DOHH2 (cell line): ENCODE measurements at regions not wholly inside any gene's neighbourhood (a gene's known extent, or its start where the extent isn't known, plus 50 kb on each side); places are given as distances from the start of the nearest gene placed in this dataset.

Experiments
- H3F3A ChIP-seq: fragments of 200-600 bp; sonication (generic), shearing (Covaris generic); 2 replicates; pipeline ENCODE4 v1.6.0; 2016; ENCODE audit warnings: antibody characterized with exemption, mild to moderate bottlenecking; ENCODE audit not compliant: control insufficient read depth, insufficient read depth
- H3K27ac ChIP-seq: fragments of 200-600 bp; sonication (generic); 2 replicates; pipeline ENCODE4 v1.5.1; 2014; ENCODE audit warnings: low read depth, mild to moderate bottlenecking, low read length, moderate library complexity
- H3K27me3 ChIP-seq: fragments of 200-600 bp; sonication (generic); 2 replicates; pipeline ENCODE4 v1.6.1; 2014; ENCODE audit warnings: mild to moderate bottlenecking, low read length, mixed read lengths; ENCODE audit not compliant: control insufficient read depth
- H3K36me3 ChIP-seq: fragments of 200-600 bp; sonication (generic); 2 replicates; pipeline ENCODE4 v1.6.1; 2014; ENCODE audit warnings: mild to moderate bottlenecking, low read length, moderate library complexity, mixed read lengths; ENCODE audit not compliant: control insufficient read depth
- H3K4me1 ChIP-seq: fragments of 200-600 bp; sonication (generic); 2 replicates; pipeline ENCODE4 v1.6.1; 2014; ENCODE audit warnings: mild to moderate bottlenecking, low read length, mixed read lengths; ENCODE audit not compliant: control insufficient read depth
- H3K4me2 ChIP-seq: fragments of 200-600 bp; sonication (generic); 2 replicates; pipeline ENCODE4 v1.6.0; 2014; ENCODE audit warnings: mild to moderate bottlenecking, low read length, moderate library complexity
- H3K4me3 ChIP-seq: fragments of 200-600 bp; sonication (generic); 2 replicates; pipeline ENCODE4 v1.5.1; 2014; ENCODE audit warnings: mild to moderate bottlenecking, low read length, mixed read lengths
- H3K79me2 ChIP-seq: fragments of 200-600 bp; sonication (generic); 2 replicates; pipeline ENCODE4 v1.6.1; 2014; ENCODE audit warnings: mild to moderate bottlenecking, low read length, mixed read lengths; ENCODE audit not compliant: control insufficient read depth
- H3K9me2 ChIP-seq: fragments of 200-600 bp; sonication (generic); replicated peaks from 2 replicates; pipeline ENCODE4 v1.6.1; 2014; ENCODE audit warnings: mild to moderate bottlenecking, low read length, mixed read lengths; ENCODE audit not compliant: control insufficient read depth
- H3K9me3 ChIP-seq: fragments of 200-600 bp; sonication (generic); 2 replicates; pipeline ENCODE4 v1.6.1; 2014; ENCODE audit warnings: antibody characterized with exemption, low read length, mixed read lengths; ENCODE audit not compliant: control insufficient read depth, insufficient read depth
- H4K20me1 ChIP-seq: fragments of 200-600 bp; sonication (generic); 2 replicates; pipeline ENCODE4 v1.6.0; 2014; ENCODE audit warnings: low read depth, mild to moderate bottlenecking, antibody characterized with exemption, low read length, moderate library complexity; ENCODE audit not compliant: control insufficient read depth, insufficient read depth
- EZH2phosphoT487 ChIP-seq: fragments of 200-600 bp; sonication (generic); IDR thresholded peaks from 2 replicates; pipeline ENCODE4 v1.6.1; 2017; ENCODE audit warnings: borderline replicate concordance, mild to moderate bottlenecking, antibody characterized with exemption, low read length, moderate library complexity, mixed read lengths
- TF ChIP-seq, protein P1 (sequence below): fragments of 200-600 bp; sonication (generic); IDR thresholded peaks from one replicate; pipeline ENCODE4 v1.5.1; 2014; ENCODE audit warnings: antibody characterized with exemption, mild to moderate bottlenecking, low read depth, low read length; ENCODE audit not compliant: poor library complexity, severe bottlenecking

GRCh38 chr18:65968239-65969004, 217.6 kb downstream of the CDH7 start:
- Histone ChIP-seq H3K9me2 (no peaks in the 10 kb centered on the region), H3K36me3 (no peaks in the 10 kb centered on the region)
- no peak for TF ChIP-seq EZH2phosphoT487
- TF ChIP-seq, protein P1, sequence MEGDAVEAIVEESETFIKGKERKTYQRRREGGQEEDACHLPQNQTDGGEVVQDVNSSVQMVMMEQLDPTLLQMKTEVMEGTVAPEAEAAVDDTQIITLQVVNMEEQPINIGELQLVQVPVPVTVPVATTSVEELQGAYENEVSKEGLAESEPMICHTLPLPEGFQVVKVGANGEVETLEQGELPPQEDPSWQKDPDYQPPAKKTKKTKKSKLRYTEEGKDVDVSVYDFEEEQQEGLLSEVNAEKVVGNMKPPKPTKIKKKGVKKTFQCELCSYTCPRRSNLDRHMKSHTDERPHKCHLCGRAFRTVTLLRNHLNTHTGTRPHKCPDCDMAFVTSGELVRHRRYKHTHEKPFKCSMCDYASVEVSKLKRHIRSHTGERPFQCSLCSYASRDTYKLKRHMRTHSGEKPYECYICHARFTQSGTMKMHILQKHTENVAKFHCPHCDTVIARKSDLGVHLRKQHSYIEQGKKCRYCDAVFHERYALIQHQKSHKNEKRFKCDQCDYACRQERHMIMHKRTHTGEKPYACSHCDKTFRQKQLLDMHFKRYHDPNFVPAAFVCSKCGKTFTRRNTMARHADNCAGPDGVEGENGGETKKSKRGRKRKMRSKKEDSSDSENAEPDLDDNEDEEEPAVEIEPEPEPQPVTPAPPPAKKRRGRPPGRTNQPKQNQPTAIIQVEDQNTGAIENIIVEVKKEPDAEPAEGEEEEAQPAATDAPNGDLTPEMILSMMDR, result no peak

DNA sequence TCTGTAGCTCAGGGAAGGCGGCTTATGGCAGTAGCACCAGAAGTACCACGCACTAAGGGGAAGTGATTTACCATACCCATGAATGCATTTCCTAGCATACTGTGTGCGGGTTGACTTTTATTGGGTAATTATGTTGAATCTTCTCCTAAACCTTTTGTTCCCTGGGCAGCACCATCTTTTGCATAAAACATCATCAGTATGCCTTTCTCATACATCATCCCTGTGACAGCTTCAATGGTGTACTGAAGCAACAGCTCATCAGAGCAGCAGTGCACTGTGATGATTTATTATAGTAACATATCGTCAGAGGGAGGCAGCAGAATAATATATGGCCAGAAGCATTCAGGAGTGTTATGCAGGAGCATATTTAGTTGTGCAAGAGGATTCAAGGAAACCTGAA, 204.9 kb downstream of the CDH7 start:
- Histone ChIP-seq H3K9me3 (no peaks in the 10 kb centered on the region), H3F3A (no peaks in the 10 kb centered on the region), H3K27me3 (no peaks in the 10 kb centered on the region), H3K36me3 (no peaks in the 10 kb centered on the region), H3K27ac (no peak overlapping the region), H3K79me2 (no peaks in the 10 kb centered on the region), H3K4me1 (no peaks in the 10 kb centered on the region), H3K4me2 (no peak overlapping the region), H3K4me3 (no peak overlapping the region), H3K9me2 (no peaks in the 10 kb centered on the region), H4K20me1 (no peaks in the 10 kb centered on the region)
- no peak for TF ChIP-seq EZH2phosphoT487
- TF ChIP-seq, protein P1, result no peak

More at GRCh38 chr18:65968239-65969004, 217.6 kb downstream of the CDH7 start:
- Histone ChIP-seq H3K9me3 (no peaks in the 10 kb centered on the region), H3K27ac (no peak overlapping the region), H4K20me1 (no peaks in the 10 kb centered on the region), H3F3A (no peaks in the 10 kb centered on the region), H3K4me1 (no peaks in the 10 kb centered on the region), H3K4me2 (no peak overlapping the region), H3K4me3 (no peak overlapping the region), H3K27me3 (no peaks in the 10 kb centered on the region), H3K79me2 (no peaks in the 10 kb centered on the region)

- no peak overlapping the region for H3K4me2 ChIP-seq
- no peak for TF ChIP-seq EZH2phosphoT487
- TF ChIP-seq, protein P1, result no peak
- H3K9me3 ChIP-seq, result no peaks in the 10 kb centered on the region
- H4K20me1 ChIP-seq, result no peaks in the 10 kb centered on the region
- no peaks in the 10 kb centered on the region for H3K9me2 ChIP-seq
- no peak overlapping the region for H3K27ac ChIP-seq
- H3K27me3 ChIP-seq, result no peaks in the 10 kb centered on the region
- no peaks in the 10 kb centered on the region for H3F3A ChIP-seq
- no peaks in the 10 kb centered on the region for H3K36me3 ChIP-seq
- H3K4me1 ChIP-seq, result no peaks in the 10 kb centered on the region
- no peaks in the 10 kb centered on the region for H3K79me2 ChIP-seq
- no peak overlapping the region for H3K4me3 ChIP-seq
These were observed 203.6 kb downstream of the CDH7 start for GRCh38 chr18:65954372-65954771.
